H1 (cell line): ENCODE measurements at regions not wholly inside any gene's neighbourhood (a gene's known extent, or its start where the extent isn't known, plus 50 kb on each side); places are given as distances from the start of the nearest gene placed in this dataset.

Experiments used
- CTCF ChIA-PET: fragments of 300-600 bp; sonication (Branson Sonifier 250); formaldehyde crosslinking; loops from one replicate; lab custom pipeline; 2021; ENCODE audit not compliant: partially characterized antibody; lab: Charles Lee
- POLR2A ChIA-PET: fragments of 300-600 bp; sonication (Branson Sonifier 250); formaldehyde crosslinking; loops from one replicate; lab custom pipeline; 2021; ENCODE audit warnings: inconsistent platforms; ENCODE audit not compliant: partially characterized antibody; lab: Charles Lee
- DNase-seq, 2 experiments: peaks; one replicate each; pipeline versions ENCODE4 v3.0.0 to v3.0.0-alpha.2; 2010 to 2022; ENCODE audit warnings: low spot score in 2 of 2, low read depth in 1 of 2, mixed read lengths in 1 of 2
- FAIRE-seq: peaks from 2 replicates; lab custom pipeline; 2011; peaks lifted over from hg19 to GRCh38; lab: Jason Lieb, UNC
- H2AFZ ChIP-seq: 2 replicates; pipeline ENCODE4 v1.8.1; 2012; ENCODE audit warnings: low read length, inconsistent platforms
- H2AK5ac ChIP-seq: 2 replicates; pipeline ENCODE4 v1.6.1; 2013; ENCODE audit warnings: low read depth, low read length
- H2BK120ac ChIP-seq: replicated peaks from 2 replicates; pipeline ENCODE3; 2013; ENCODE audit warnings: low read depth, low read length, inconsistent platforms
- H2BK12ac ChIP-seq: 2 replicates; pipeline ENCODE4 v1.6.1; 2013; ENCODE audit warnings: low read depth, low read length
- H2BK15ac ChIP-seq: 2 replicates; pipeline ENCODE4 v1.6.1; 2013; ENCODE audit warnings: low read length
- H2BK20ac ChIP-seq: 2 replicates; pipeline ENCODE4 v1.6.1; 2013; ENCODE audit warnings: low read length
- H2BK5ac ChIP-seq: 2 replicates; pipeline ENCODE4 v1.6.1; 2013; ENCODE audit warnings: low read depth, low read length
- H3K14ac ChIP-seq: 2 replicates; pipeline ENCODE4 v1.6.1; 2013; ENCODE audit warnings: inconsistent platforms; ENCODE audit not compliant: insufficient read length
- H3K18ac ChIP-seq: 2 replicates; pipeline ENCODE4 v1.6.1; 2013; ENCODE audit warnings: low read length; ENCODE audit errors: extremely low read depth
- H3K23ac ChIP-seq: 2 replicates; pipeline ENCODE4 v1.6.1; 2013; ENCODE audit warnings: inconsistent platforms; ENCODE audit not compliant: insufficient read length
- H3K23me2 ChIP-seq: 2 replicates; pipeline ENCODE4 v1.6.1; 2013; ENCODE audit warnings: low read depth, low read length
- H3K27ac ChIP-seq: 2 replicates; pipeline ENCODE4 v1.6.1; 2011; ENCODE audit warnings: low read depth, low read length, inconsistent platforms
- H3K27me3 ChIP-seq, 4 experiments: replicated peaks in 1 of 4; 1 replicate in 1 of 4; 2 replicates in 3 of 4; pipeline versions ENCODE4 v1.6.1 to v1.8.1; 2011 to 2013; ENCODE audit warnings: low read length in 3 of 4, mild to moderate bottlenecking in 3 of 4, inconsistent platforms in 2 of 4, mixed read lengths in 2 of 4, moderate library complexity in 1 of 4; ENCODE audit not compliant: control insufficient read depth in 3 of 4, insufficient read depth in 3 of 4; ENCODE audit errors: extremely low read depth in 1 of 4
- H3K36me3 ChIP-seq, 4 experiments: 2 replicates each; pipeline versions ENCODE4 v1.6.1 to v1.8.1; 2011 to 2013; ENCODE audit warnings: mild to moderate bottlenecking in 4 of 4, low read length in 3 of 4, moderate library complexity in 2 of 4, control low read depth in 1 of 4, inconsistent platforms in 1 of 4; ENCODE audit not compliant: insufficient read depth in 4 of 4, control insufficient read depth in 2 of 4
- H3K4ac ChIP-seq: replicated peaks from 2 replicates; pipeline ENCODE3; 2013; ENCODE audit warnings: low read length, low read depth, mixed read lengths, inconsistent platforms; ENCODE audit not compliant: insufficient read length
- H3K4me1 ChIP-seq, 4 experiments: replicated peaks in 1 of 4; 1 replicate in 1 of 4; 2 replicates in 3 of 4; pipeline versions ENCODE4 v1.6.1 to v1.8.1; 2011 to 2013; ENCODE audit warnings: low read length in 3 of 4, inconsistent platforms in 2 of 4, mixed read lengths in 1 of 4; ENCODE audit not compliant: insufficient read depth in 4 of 4, control insufficient read depth in 3 of 4
- H3K4me2 ChIP-seq, 2 experiments: 2 replicates each; pipeline versions ENCODE4 v1.6.1 to v1.8.1; 2011 to 2013; ENCODE audit warnings: low read depth in 2 of 2, low read length in 2 of 2, control low read depth in 1 of 2, inconsistent platforms in 1 of 2, mild to moderate bottlenecking in 1 of 2; ENCODE audit not compliant: insufficient read depth in 1 of 2
- H3K4me3 ChIP-seq, 4 experiments: fragments of 200-600, 300-600 bp in 1 of 4; sonication (generic), shearing (Covaris generic), sonication (Bioruptor Twin) in 1 of 4; 2 replicates each; pipeline versions ENCODE4 v1.5.1 to v1.8.1; 2011 to 2016; ENCODE audit warnings: low read length in 4 of 4, low read depth in 3 of 4, control low read depth in 2 of 4, inconsistent platforms in 2 of 4, mild to moderate bottlenecking in 2 of 4, mixed read lengths in 1 of 4, moderate library complexity in 1 of 4; ENCODE audit not compliant: insufficient read depth in 2 of 4; ENCODE audit errors: extremely low read depth in 1 of 4
- H3K56ac ChIP-seq: replicated peaks from 2 replicates; pipeline ENCODE3; 2013; ENCODE audit warnings: low read depth, mild to moderate bottlenecking, mixed read lengths, low read length, inconsistent platforms; ENCODE audit not compliant: insufficient read length
- H3K79me1 ChIP-seq: 2 replicates; pipeline ENCODE4 v1.6.1; 2013; ENCODE audit warnings: low read depth, low read length, control low read depth
- H3K79me2 ChIP-seq, 2 experiments: 2 replicates each; pipeline versions ENCODE4 v1.6.1 to v1.8.1; 2012 to 2013; ENCODE audit warnings: low read length in 2 of 2, mild to moderate bottlenecking in 2 of 2, inconsistent platforms in 1 of 2; ENCODE audit not compliant: insufficient read depth in 2 of 2, control insufficient read depth in 1 of 2
- H3K9ac ChIP-seq, 4 experiments: replicated peaks in 1 of 4; 1 replicate in 1 of 4; 2 replicates in 3 of 4; pipeline versions ENCODE4 v1.6.1 to v1.8.1; 2011 to 2013; ENCODE audit warnings: low read depth in 3 of 4, low read length in 3 of 4, control low read depth in 2 of 4, mild to moderate bottlenecking in 2 of 4, moderate library complexity in 2 of 4, inconsistent platforms in 1 of 4; ENCODE audit errors: extremely low read depth in 1 of 4
- H3K9me3 ChIP-seq, 2 experiments: 2 replicates each; pipeline versions ENCODE4 v1.6.1 to v1.8.1; 2012 to 2013; ENCODE audit warnings: mild to moderate bottlenecking in 2 of 2, moderate library complexity in 2 of 2, control low read depth in 1 of 2, inconsistent platforms in 1 of 2, low read depth in 1 of 2, low read length in 1 of 2, mixed read lengths in 1 of 2; ENCODE audit not compliant: insufficient read depth in 2 of 2
- H4K20me1 ChIP-seq, 2 experiments: replicated peaks in 1 of 2; 2 replicates each; pipeline versions ENCODE3 to v1.8.1; 2011 to 2013; ENCODE audit warnings: inconsistent platforms in 2 of 2, low read length in 2 of 2, mild to moderate bottlenecking in 1 of 2; ENCODE audit not compliant: insufficient read depth in 2 of 2, control insufficient read depth in 1 of 2
- H4K5ac ChIP-seq: 2 replicates; pipeline ENCODE4 v1.6.1; 2013; ENCODE audit warnings: low read length, low read depth, mixed read lengths, inconsistent platforms; ENCODE audit not compliant: insufficient read length
- H4K8ac ChIP-seq: 2 replicates; pipeline ENCODE4 v1.8.0; 2013; ENCODE audit warnings: mild to moderate bottlenecking, moderate library complexity, low read length, inconsistent platforms; ENCODE audit not compliant: insufficient read depth; ENCODE audit errors: extremely low read depth
- H4K91ac ChIP-seq: replicated peaks from 2 replicates; pipeline ENCODE3; 2013; ENCODE audit warnings: low read length, mixed read lengths, inconsistent platforms; ENCODE audit not compliant: insufficient read length
- ATF2 ChIP-seq: IDR thresholded peaks from 2 replicates; pipeline ENCODE4 v1.6.1; 2012; ENCODE audit warnings: low read length, inconsistent platforms
- CHD1 ChIP-seq: IDR thresholded peaks from 2 replicates; pipeline ENCODE4 v1.6.1; 2012; ENCODE audit warnings: low read depth, low read length, improper control_type of control experiment
- E2F6 ChIP-seq: IDR thresholded peaks from 2 replicates; pipeline ENCODE4 v1.6.1; 2012; ENCODE audit warnings: inconsistent platforms
- EGR1 ChIP-seq: IDR thresholded peaks from 2 replicates; pipeline ENCODE4 v1.6.1; 2011; ENCODE audit warnings: low read depth, low read length, borderline replicate concordance
- FOSL1 ChIP-seq: IDR thresholded peaks from 2 replicates; pipeline ENCODE4 v1.6.1; 2011; ENCODE audit warnings: mild to moderate bottlenecking, low read depth, low read length, moderate library complexity; ENCODE audit not compliant: insufficient read depth
- GTF2F1 ChIP-seq: IDR thresholded peaks from 2 replicates; pipeline ENCODE4 v1.6.1; 2012; ENCODE audit warnings: low read depth, low read length, improper control_type of control experiment, borderline replicate concordance
- HDAC6 ChIP-seq: IDR thresholded peaks from one replicate; pipeline ENCODE4 v1.7.1; 2012; ENCODE audit warnings: low read depth, mild to moderate bottlenecking, inconsistent platforms, low read length, moderate library complexity
- KDM1A ChIP-seq: fragments of 200-600, 300-600 bp; sonication (generic); IDR thresholded peaks from 2 replicates; pipeline ENCODE4 v1.7.1; 2016; ENCODE audit warnings: mild to moderate bottlenecking, low read length, borderline replicate concordance
- RFX5 ChIP-seq: IDR thresholded peaks from 2 replicates; pipeline ENCODE4 v1.6.1; 2011; ENCODE audit warnings: low read depth, low read length, improper control_type of control experiment, borderline replicate concordance
- RXRA ChIP-seq: IDR thresholded peaks from 2 replicates; pipeline ENCODE4 v1.6.1; 2011; ENCODE audit warnings: low read depth, mild to moderate bottlenecking, low read length, moderate library complexity; ENCODE audit not compliant: insufficient read depth
- SAP30 ChIP-seq: fragments of 300-600 bp; sonication (generic); IDR thresholded peaks from 2 replicates; pipeline ENCODE4 v1.7.1; 2012; ENCODE audit warnings: low read length, moderate library complexity, mild to moderate bottlenecking, inconsistent platforms; ENCODE audit not compliant: insufficient read depth, insufficient replicate concordance
- SP2 ChIP-seq: IDR thresholded peaks from 2 replicates; pipeline ENCODE4 v1.6.1; 2012; ENCODE audit warnings: mild to moderate bottlenecking, low read length, inconsistent platforms
- SRF ChIP-seq: IDR thresholded peaks from 2 replicates; pipeline ENCODE4 v1.6.1; 2011; ENCODE audit warnings: mild to moderate bottlenecking, low read depth, low read length, moderate library complexity
- WGBS, 2 experiments: shearing (Covaris generic) in 1 of 2; methylation state at CpG; one replicate each; pipeline versions ENCODE4 v1.1.6 to v1.1.7; 2013 to 2015; ENCODE audit warnings: low lambda C conversion rate in 2 of 2, mixed read lengths in 2 of 2, inconsistent platforms in 1 of 2, low coverage in 1 of 2, missing lambda C conversion rate in 1 of 2; ENCODE audit not compliant: insufficient replicate concordance in 2 of 2, insufficient coverage in 1 of 2, insufficient read length in 1 of 2; ENCODE audit errors: extremely low coverage in 1 of 2, missing lambda C conversion rate in 1 of 2; 5-methylcytosine and 5-hydroxymethylcytosine counted together

- H2BK120ac ChIP-seq, result no peak overlapping the region
- no peaks in the 10 kb centered on the region for H3K4me1 ChIP-seq
- DNase-seq, result no peak
- H3K9me3 ChIP-seq, result no peaks in the 10 kb centered on the region
- no peak overlapping the region for H3K4me2 ChIP-seq
- H3K14ac ChIP-seq, result no peak overlapping the region
- no peak overlapping the region for H2BK5ac ChIP-seq
- H3K79me1 ChIP-seq, result no peaks in the 10 kb centered on the region
- CTCF ChIA-PET, result no interaction called here
- no peak overlapping the region for H2AK5ac ChIP-seq
- FAIRE-seq, result no peak
- 91% methylated on average over 2 of the region's 2 CpGs; no CpG with 5 or more reads in 1 of the 2 experiments for WGBS, 2 experiments
- H2BK15ac ChIP-seq, result no peak overlapping the region
- H4K91ac ChIP-seq, result no peak overlapping the region
- no peak overlapping the region for H2AFZ ChIP-seq
- no peak overlapping the region for H3K18ac ChIP-seq
- H3K4ac ChIP-seq, result no peak overlapping the region
- no peak overlapping the region for H4K5ac ChIP-seq
- H3K36me3 ChIP-seq, result no peaks in the 10 kb centered on the region
- no peak overlapping the region for H4K8ac ChIP-seq
- POLR2A ChIA-PET, result no interaction called here
- H2BK12ac ChIP-seq, result no peak overlapping the region
- no peak overlapping the region for H3K27ac ChIP-seq
- H3K56ac ChIP-seq, result no peak overlapping the region
- H3K4me3 ChIP-seq, result no peak overlapping the region
- no peaks in the 10 kb centered on the region for H3K23me2 ChIP-seq
- no peaks in the 10 kb centered on the region for H3K79me2 ChIP-seq
- H3K27me3 ChIP-seq, result no peaks in the 10 kb centered on the region
- no peak overlapping the region for H3K9ac ChIP-seq
- H3K23ac ChIP-seq, result no peak overlapping the region
- no peaks in the 10 kb centered on the region for H4K20me1 ChIP-seq
- no peak overlapping the region for H2BK20ac ChIP-seq
- TF ChIP-seq SP2 (no peak), HDAC6 (no peak), KDM1A (no peak), FOSL1 (no peak), SAP30 (no peak), SRF (no peak), ATF2 (no peak), GTF2F1 (no peak), E2F6 (no peak), EGR1 (no peak), RFX5 (no peak), CHD1 (no peak), RXRA (no peak)
Measured at GRCh38 chr1:191760016-191760415, 398.2 kb upstream of the RGS18 start.
